Glomerular endothelial cell (primary cell): ENCODE measurements at regions not wholly inside any gene's neighbourhood (a gene's known extent, or its start where the extent isn't known, plus 50 kb on each side); places are given as distances from the start of the nearest gene placed in this dataset.
"Not testable (repeated sequence)": the region's sequence is repeated elsewhere in the genome, so short reads cannot be mapped to it uniquely, and the experiment has no call there.

Experiments used
- DNase-seq: peaks from one replicate; pipeline ENCODE4 v3.0.0-alpha.2; 2011; ENCODE audit warnings: low read depth, low spot score; ENCODE audit errors: extremely low read depth

DNA sequence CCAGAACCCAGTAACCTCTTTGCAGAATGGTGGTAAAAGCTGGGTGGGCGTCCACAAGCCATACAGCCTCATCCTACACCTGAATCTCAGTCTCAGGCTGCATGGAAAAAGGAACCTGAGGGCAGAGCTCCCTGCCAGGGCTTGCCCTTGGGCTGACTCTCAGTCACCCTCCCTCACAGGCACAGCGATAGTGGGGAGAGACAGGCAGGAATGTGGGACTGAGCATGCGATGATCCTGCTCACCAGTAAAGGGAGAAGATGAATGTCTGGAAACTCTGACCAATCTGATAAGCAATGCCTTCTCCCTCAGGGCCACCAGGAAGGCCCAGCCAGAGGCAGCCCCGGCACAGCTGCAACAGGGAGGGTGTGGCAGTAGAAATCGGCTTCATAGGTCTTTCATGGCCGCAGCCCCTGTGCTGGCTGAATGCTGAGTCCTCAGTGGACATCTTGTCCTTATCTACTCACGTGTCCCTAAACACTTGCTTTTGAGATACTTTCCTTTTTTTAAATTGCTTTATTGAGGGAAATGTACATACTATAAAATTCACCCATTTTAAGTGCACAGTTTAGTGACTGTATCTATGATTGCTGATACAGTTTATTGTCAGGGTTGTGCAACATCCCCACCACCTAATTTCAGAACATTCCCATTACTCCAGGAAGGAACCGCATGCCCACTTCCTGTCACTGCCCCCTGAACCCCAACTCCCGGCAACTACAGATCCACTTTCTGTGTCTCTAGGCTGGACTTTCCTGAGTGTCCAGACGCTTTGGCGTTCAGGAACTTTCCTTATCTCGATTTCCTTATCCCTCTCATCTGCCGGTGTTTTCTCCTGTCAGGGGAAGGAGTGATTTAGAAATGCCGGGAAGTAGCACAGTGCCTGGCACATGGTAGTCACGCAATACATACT lies 258.1 kb downstream of the PCNX1 start:
- DNase-seq, result no peak

DNA sequence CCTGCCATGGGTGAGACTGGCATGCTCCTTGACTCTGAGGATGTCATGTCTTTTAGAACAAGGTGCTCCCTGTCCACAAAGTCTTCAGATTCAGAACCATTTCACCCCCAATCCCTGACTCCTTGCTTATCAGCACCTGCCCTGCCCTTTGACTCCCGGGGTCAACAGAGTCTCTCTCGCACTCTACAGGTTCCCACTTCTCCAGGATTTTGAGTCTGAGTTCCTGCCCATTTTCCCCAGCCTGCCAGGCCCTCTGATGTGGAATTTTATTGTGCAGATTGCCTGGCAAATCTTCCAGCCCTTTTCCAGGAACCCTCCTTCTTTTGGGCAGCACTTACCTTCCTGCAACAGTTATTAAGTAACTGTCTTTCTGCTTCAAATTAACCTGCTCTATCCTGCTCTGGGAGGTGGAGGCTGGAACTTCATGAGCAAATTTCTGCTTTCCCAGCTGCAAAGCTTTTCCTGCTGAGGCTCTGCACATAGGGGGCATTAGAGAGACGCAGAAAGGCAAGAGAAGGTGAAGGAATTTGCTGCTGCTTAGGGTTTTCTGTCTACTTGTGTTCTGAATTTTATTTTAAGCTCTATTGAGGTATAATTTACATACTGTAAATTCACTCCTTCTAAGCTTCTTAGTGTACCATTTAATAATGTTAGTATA lies 259.1 kb downstream of the PCNX1 start:
- peak; percentile 18 for DNase-seq

DNA sequence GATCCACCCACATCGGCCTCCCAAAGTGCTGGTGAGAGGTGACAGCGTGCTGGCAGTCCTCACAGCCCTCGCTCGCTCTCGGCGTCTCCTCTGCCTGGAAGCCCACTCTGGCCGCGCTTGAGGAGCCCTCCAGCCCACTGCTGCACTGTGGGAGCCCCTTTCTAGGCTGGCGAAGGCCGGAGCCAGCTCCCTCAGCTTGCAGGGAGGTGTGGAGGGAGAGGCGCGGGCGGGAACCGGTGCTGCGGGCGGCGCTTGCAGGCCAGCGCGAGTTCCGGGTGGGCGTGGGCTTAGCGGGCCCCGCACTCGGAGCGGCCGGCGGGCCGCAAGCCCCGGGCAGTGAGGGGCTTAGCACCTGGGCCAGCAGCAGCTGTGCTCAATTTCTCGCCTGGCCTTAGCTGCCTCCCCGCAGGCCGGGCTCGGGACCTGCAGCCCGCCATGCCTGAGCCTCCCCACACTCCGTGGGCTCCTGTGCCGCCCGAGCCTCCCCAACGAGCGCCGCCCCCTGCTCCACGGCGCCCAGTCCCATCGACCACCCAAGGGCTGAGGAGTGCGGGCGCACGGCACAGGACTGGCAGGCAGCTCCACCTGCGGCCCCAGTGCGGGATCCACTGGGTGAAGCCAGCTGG lies 260.2 kb downstream of the PCNX1 start:
- DNase-seq, result not testable (repeated sequence)

DNA sequence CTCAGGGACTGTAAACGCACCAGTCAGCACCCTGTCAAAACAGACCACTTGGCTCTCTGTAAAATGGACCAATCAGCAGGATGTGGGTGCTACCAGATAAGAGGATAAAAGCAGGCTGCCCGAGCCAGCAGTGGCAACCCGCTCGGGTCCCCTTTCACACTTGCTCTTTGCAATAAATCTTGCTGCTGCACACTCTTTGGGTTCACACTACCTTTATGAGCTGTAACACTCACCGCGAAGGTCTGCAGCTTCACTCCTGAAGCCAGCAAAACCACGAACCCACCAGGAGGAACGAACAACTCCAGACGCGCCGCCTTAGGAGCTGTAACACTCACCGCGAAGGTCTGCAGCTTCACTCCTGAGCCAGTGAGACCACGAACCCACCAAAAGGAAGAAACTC lies 260.9 kb downstream of the PCNX1 start:
- not testable (repeated sequence) for DNase-seq

DNA sequence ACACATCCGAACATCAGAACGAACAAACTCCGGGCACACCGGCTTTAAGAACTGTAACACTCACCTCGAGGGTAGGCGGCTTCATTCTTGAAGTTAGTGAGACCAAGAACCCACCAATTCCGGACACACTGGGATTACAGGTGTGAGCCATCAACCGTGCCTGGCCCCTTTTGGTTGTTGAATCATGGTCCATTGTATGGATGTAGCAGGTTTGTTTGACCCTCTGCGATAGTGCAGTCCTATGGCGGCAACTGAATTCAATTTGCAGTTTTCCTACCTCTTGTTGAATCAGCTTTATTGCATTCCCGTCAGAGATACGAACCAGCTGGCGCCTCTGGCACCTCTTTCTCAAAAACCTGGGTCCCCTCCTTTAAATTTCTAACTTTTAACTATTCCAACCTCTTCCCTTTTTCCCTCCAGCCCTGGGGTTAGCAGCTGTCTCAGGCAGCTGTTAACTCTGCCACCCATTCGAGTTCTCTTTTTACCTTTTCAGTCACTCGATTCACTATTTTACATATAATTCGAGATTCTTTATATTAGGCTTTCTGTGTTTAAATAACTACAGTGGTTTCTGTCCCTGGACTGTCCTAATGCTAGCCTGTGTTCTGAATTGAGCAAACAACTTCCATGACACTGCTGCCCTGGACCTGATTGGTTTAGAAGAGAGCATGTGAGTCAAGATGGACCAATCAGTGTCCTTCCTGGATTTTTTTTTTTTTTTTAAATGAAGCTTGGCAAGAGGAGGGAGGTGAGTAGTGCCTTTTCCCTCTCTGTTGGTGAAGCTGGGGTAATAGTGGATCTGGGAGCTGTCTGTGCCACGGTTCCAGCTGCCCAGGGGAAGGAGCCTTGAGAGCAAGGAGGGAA lies 261.5 kb downstream of the PCNX1 start:
- no peak for DNase-seq

DNA sequence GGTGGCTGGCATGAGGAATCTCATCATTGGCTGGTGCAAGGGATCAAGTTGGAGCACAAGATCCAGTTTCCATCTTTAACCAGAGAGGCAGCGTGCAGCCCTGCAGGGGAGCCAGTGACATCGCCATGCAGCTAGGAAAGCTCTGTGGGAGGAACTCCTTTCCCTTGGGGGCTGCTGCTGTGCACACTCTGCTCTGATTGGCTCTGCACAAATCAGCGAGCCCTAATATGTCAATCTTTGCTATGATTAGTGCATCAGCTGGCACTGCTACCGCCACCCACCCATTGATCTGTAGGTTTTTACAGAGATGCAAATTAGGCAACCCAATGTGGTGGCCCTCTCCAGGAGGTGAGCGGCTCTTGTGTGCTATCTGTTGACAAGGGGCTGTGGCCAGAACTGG lies 262.6 kb downstream of the PCNX1 start:
- DNase-seq, result no peak

DNA sequence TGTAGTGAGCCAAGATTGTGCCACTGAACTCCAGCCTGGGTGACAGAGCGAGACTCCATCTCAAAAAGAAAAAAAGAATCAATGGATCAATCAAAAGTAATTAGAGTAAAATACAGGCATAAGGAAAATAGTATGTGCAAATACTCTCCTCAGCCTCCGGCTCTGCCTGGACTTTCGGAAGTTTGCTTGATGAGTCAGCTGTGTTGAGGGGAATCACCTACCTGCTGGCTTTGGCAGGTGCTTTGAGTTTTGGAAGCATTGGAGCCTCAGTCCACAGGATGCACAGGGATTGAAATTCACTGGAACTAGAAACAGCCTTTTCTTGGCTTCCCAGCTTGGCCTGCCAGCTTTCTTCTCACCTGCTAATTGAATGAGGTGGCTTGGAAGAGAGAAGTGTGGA lies 268.2 kb downstream of the PCNX1 start:
- no peak for DNase-seq

DNA sequence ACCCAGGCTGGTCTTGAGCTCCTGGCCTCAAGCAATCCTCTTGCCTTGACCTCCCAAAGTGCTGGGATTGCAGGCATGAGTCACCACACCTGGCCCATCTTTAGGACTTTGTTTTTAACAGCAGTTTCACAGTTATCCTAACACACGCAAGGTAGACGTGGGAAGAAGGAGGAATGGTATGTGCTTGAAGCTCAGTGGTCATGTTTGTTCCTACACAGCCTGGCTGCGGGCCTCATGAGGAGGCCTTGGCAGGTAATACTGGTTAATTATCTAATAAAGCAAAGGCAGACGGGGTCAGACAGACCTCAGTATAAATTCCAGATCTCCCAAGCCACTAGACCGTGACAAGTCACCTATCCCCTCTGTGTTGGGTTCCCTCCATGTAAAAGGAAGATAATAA lies 271.8 kb downstream of the PCNX1 start:
- DNase-seq, result no peak

DNA sequence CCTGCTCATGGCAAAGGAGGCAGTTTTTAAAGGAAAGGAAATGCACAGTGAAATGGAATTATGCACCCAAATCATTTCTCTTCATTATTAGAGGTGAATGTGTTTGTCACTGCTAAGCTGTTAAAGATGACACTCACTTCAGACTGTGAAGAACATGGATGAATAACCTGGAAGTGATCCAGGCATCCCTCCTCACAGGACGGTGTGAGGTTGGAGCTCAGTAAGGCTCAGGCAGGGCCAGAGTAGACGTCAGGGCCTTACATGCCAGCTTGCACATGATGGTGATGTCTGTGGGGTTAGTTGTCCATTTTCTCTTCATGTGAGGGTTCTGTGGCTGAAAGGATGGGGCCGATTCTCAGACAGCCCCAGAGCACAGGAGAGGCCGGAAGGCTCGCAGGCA lies 273.1 kb downstream of the PCNX1 start:
- DNase-seq, result no peak

DNA sequence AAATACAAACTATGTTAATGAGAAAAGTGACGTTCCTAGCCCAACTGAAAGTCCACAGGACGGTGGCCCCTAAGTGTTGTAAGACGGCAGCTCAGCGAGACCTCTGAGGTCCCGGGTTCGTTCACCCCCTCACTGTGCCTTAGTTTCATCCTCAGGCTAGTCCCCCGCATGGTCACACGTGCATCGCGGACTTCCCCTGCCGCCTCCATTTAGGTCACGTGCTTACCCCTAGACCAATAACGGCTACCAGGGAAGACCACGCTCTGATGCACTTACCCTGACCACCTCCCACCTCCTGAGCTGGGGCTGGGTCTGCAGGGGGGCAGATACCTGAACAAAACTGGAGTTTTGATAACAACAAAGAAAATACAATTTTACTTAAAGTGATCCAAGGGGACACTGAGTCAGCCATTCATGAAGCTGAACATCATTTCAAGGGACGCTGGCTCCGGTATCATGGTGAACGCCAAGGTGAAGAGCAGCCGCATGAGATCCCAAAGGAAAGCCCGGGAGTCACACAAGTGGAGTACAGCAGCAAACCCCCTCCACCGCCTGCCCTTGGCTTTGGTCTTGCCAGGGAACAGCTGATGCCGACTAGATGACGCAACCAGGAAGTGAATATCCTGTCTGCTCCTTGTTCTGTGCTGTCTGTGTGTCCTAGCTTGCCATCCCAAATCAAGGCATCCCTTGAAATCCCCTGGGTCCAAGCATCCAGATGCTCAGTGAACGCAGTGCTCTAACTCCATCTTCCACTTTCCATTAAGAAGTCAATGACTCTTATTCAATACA lies 274.1 kb downstream of the PCNX1 start:
- DNase-seq, result no peak

DNA sequence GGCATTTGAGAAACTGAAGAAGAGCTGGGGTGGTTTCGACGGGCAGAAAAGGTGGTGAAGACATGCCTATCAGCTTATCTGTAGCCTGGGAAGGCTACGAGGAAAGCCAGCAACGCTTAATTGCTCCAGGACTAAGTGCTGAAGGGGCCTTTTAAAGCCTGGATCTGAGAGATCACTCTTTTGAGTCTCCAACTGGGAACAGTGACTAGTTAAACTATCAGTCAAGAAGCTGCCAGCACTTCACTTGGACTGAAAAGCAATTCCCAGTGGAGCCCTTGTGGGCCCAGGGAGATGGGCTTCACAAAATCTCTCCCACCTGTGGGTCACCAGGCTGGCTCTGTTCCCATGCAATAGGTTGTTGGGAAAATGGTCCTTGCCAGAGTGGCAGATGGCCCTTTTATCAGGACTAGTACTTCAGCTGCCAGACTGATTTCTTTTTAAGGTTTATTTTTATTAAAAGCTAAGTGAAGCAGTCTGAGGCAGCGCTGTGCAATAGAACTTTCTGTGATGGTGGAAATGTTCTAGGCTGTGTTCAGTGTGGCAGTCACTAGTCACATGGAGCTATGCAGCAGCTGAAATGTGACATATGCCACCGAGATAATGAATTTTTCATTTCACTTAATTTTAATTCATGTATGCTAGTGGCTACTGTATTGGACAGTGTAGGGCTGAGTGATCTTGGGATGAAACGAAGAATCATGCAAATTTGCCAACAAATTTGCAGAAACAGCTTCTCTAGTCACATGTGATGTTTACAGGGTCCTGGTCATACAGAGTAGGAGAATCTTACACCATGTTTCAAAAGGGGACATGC lies 276.8 kb downstream of the PCNX1 start:
- no peak for DNase-seq

DNA sequence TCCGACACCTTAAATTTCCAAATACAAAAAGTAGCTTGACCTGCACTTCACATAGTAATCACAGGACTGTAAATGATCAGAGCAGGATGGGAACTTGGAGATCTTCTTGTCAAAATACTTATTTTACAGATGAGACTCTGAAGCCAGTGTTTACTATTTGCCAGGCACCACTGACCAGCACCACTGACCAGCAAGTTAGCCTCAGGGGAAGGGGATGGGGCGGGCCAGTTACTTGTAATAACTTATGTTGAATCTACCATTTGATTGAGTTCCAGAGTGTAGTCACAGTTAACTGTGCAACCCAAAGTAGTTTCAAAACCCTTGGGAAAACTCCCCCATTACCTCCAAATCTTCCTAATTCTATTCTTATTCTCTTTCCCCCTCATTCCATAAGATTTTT lies 278.4 kb downstream of the PCNX1 start:
- DNase-seq, result no peak

DNA sequence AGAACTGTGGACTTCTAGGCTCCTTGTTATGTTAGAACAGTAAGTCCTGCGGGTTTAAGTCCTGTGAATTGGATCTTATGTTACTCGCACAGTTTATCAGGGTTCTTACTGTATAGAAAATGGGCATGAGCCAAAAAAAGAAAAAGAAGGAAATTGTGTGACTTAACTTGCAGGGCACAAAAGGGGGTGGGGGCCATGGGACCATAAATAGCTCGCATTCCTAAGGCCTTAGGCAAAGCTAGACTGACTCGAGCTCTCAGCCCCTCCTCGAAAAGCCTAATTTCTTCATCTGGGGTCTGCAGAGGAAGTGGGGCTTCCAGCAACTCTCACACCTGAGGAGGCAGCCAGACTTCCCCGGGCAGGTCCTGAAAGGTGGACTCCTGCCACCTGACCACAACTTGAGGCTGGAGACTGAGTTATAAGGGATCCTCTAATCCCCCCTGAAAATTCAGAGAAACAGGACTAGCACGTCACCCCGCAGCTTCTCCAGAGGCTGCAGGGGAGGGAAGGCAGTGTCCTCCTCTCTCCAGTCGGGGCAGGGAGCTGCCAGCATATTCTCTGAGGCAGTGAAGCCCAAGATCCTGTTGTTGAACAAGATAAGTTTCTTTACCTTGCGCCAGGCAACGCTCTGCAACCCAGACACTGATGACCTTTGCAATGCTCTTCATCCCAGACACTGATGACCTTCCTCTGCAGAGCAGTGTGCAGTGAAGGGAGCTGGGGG lies 280.5 kb downstream of the PCNX1 start:
- DNase-seq, result no peak

DNA sequence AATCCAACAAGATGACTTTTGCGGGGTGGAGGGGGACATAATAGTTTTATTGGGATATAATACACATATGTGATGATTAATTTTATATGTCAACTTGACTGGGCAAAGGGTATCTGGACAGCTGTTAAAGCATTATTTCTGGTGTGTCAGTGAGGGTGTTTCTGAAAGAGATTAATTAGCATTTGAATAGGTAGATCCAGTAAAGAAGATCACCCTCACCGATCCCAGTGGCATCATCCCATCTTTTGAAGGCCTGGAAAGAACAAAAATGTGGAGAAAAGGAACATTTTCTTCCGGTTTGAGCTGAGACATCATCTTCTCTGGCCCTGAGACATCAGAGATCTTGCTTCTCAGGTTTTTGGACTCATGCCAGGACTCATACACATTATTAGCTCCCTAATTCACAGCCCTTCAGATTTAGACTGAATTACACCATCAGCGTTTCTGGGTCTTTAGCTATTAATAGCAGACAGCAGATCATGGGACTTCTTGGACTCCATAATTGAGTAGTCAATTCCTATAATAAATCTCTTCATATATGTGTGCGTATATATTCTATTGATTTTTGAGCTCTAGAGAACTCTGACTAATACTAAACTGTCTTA lies 283.6 kb downstream of the PCNX1 start:
- DNase-seq, result no peak

DNA sequence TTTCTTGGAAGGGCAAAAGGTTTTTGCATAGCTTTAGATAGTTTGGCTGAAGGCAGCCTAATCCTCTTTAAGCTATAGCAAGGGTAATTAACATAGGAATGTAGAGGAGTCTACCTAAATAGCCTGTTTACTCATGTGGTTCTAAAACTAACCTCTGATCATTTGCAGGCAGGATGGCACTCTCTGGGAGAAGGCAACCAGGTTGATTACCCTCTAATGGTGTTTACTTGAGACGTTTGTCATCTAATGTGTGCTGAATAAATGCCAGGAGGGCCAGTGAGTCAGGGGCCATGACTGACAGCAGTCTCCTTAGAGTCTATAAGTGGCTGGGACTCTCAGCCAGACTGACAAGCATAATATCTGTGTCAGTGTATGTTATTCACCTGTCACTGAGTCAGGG lies 286.4 kb downstream of the PCNX1 start:
- no peak for DNase-seq

DNA sequence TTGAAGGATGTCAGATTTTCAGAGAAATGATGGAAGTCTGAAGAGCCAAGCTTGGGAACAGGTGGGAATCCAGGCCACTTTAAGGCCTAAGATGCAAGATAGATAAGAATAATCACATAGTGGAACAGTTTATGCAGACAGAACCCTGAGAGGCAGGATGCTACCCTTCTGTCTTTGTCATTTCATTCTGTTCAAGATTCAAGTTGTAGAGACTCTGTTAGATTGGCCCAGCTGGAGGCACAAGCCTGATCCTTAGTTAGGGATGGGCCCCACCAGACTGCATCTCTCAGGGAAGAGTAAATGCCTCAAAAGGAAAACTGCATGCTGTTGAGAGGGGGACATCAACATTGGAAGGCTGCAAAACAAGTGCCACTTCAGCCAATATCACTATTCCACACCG lies 287.0 kb downstream of the PCNX1 start:
- no peak for DNase-seq

DNA sequence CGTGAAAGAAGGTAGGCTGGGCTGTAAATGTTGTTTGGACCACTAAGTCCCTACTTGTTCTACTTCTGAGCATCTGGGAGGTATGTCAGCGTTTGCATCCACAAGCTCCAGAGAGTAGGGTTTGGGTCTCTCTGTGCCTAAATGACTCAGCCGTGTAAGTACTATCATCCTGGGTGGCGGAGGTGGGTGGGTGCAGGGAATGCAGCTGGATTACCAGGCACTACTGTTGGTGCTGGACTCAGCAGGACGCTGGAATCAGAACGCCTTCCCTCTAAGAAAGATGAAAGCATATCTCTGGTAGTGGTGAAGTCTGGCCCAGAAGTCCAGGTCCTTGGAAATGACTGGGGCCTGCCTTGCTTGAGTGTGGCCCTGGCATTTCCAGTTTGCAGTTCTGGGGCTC lies 289.7 kb downstream of the PCNX1 start:
- DNase-seq, result no peak

DNA sequence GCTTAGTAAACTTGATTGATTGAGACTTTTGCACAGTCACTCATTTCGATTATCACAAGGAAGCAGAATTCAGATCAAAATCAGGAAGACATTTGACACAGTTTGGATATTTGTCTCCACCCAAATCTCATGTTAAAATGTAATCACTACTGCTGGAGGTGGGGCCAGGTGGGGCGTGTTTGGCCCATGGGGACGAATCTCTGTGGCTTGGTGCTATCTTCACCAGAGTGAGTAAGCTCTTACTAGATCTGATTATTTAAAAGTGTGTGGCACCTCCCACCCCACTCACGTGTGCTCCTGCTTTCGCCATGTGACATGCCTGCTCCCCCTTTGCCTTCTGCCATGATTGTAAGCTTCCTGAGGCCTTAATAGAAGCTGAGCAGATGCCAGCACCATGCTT lies 291.4 kb downstream of the PCNX1 start:
- DNase-seq, result no peak
